ENCODE measurements at regions not wholly inside any gene's neighbourhood (a gene's known extent, or its start where the extent isn't known, plus 50 kb on each side); places are given as distances from the start of the nearest gene placed in this dataset.

GRCh38 chr4:127097061-127097460, 535.7 kb upstream of the INTU start:
- Histone ChIP-seq H3K4me3 (ENCODE audit: low read length) (no peak overlapping the region), H3K9me3 (ENCODE audit: control insufficient read depth, low read length) (peaks cover 4% of the 10 kb centered on the region), H3K36me3 (ENCODE audit: control insufficient read depth, insufficient read depth, low read length, severe bottlenecking) (no peaks in the 10 kb centered on the region), H3K4me1 (ENCODE audit: control insufficient read depth, insufficient read depth, low read length) (no peaks in the 10 kb centered on the region), H3K27me3 (replicated peaks; ENCODE audit: control insufficient read depth, insufficient read depth, low read length) (no peaks in the 10 kb centered on the region), H3K9ac (ENCODE audit: low read length) (no peak overlapping the region)
- peak; percentile 17 for DNase-seq (ENCODE audit: low read depth)

GRCh38 chr4:127102361-127102760, 530.4 kb upstream of the INTU start:
- no peaks in the 10 kb centered on the region for H3K36me3 ChIP-seq (ENCODE audit: control insufficient read depth, insufficient read depth, low read length, severe bottlenecking)
- H3K9me3 ChIP-seq (ENCODE audit: control insufficient read depth, low read length) = peaks cover 9% of the 10 kb centered on the region
- H3K4me3 ChIP-seq (ENCODE audit: low read length) = no peak overlapping the region
- H3K9ac ChIP-seq (ENCODE audit: low read length) = no peak overlapping the region
- H3K27me3 ChIP-seq (replicated peaks; ENCODE audit: control insufficient read depth, insufficient read depth, low read length) = no peaks in the 10 kb centered on the region
- no peak for DNase-seq (ENCODE audit: low read depth)
- no peaks in the 10 kb centered on the region for H3K4me1 ChIP-seq (ENCODE audit: control insufficient read depth, insufficient read depth, low read length)

GRCh38 chr4:127103681-127104115, 529.1 kb upstream of the INTU start:
- DNase-seq (ENCODE audit: low read depth) = no peak
- H3K4me3 ChIP-seq (ENCODE audit: low read length) = no peak overlapping the region
- H3K36me3 ChIP-seq (ENCODE audit: control insufficient read depth, insufficient read depth, low read length, severe bottlenecking) = no peaks in the 10 kb centered on the region
- H3K9ac ChIP-seq (ENCODE audit: low read length) = no peak overlapping the region
- peaks cover 23% of the 10 kb centered on the region for H3K9me3 ChIP-seq (ENCODE audit: control insufficient read depth, low read length)
- H3K27me3 ChIP-seq (replicated peaks; ENCODE audit: control insufficient read depth, insufficient read depth, low read length) = no peaks in the 10 kb centered on the region
- H3K4me1 ChIP-seq (ENCODE audit: control insufficient read depth, insufficient read depth, low read length) = no peaks in the 10 kb centered on the region

GRCh38 chr4:127113844-127114362, 518.9 kb upstream of the INTU start:
- no peaks in the 10 kb centered on the region for H3K27me3 ChIP-seq (replicated peaks; ENCODE audit: control insufficient read depth, insufficient read depth, low read length)
- no peak for DNase-seq (ENCODE audit: low read depth)
- peaks cover 21% of the 10 kb centered on the region for H3K9me3 ChIP-seq (ENCODE audit: control insufficient read depth, low read length)
- no peak overlapping the region for H3K9ac ChIP-seq (ENCODE audit: low read length)
- no peaks in the 10 kb centered on the region for H3K36me3 ChIP-seq (ENCODE audit: control insufficient read depth, insufficient read depth, low read length, severe bottlenecking)
- H3K4me3 ChIP-seq (ENCODE audit: low read length) = no peak overlapping the region
- H3K4me1 ChIP-seq (ENCODE audit: control insufficient read depth, insufficient read depth, low read length) = no peaks in the 10 kb centered on the region

GRCh38 chr4:127118681-127119080, 514.1 kb upstream of the INTU start:
- no peaks in the 10 kb centered on the region for H3K36me3 ChIP-seq (ENCODE audit: control insufficient read depth, insufficient read depth, low read length, severe bottlenecking)
- H3K27me3 ChIP-seq (replicated peaks; ENCODE audit: control insufficient read depth, insufficient read depth, low read length) = no peaks in the 10 kb centered on the region
- no peak overlapping the region for H3K9ac ChIP-seq (ENCODE audit: low read length)
- DNase-seq (ENCODE audit: low read depth) = no peak
- H3K4me3 ChIP-seq (ENCODE audit: low read length) = no peak overlapping the region
- no peaks in the 10 kb centered on the region for H3K9me3 ChIP-seq (ENCODE audit: control insufficient read depth, low read length)
- H3K4me1 ChIP-seq (ENCODE audit: control insufficient read depth, insufficient read depth, low read length) = no peaks in the 10 kb centered on the region

GRCh38 chr4:127120441-127121090, 512.2 kb upstream of the INTU start:
- Histone ChIP-seq H3K4me1 (ENCODE audit: control insufficient read depth, insufficient read depth, low read length) (no peaks in the 10 kb centered on the region), H3K9ac (ENCODE audit: low read length) (no peak overlapping the region), H3K36me3 (ENCODE audit: control insufficient read depth, insufficient read depth, low read length, severe bottlenecking) (no peaks in the 10 kb centered on the region), H3K27me3 (replicated peaks; ENCODE audit: control insufficient read depth, insufficient read depth, low read length) (no peaks in the 10 kb centered on the region), H3K4me3 (ENCODE audit: low read length) (no peak overlapping the region), H3K9me3 (ENCODE audit: control insufficient read depth, low read length) (no peaks in the 10 kb centered on the region)
- DNase-seq (ENCODE audit: low read depth) = no peak

GRCh38 chr4:127124919-127125318, 507.8 kb upstream of the INTU start:
- peaks cover 4% of the 10 kb centered on the region for H3K4me1 ChIP-seq (ENCODE audit: control insufficient read depth, insufficient read depth, low read length)
- peak; percentile 47 for DNase-seq (ENCODE audit: low read depth)
- H3K4me3 ChIP-seq (ENCODE audit: low read length) = no peak overlapping the region

GRCh38 chr4:127126718-127127117, 506.0 kb upstream of the INTU start:
- DNase-seq (ENCODE audit: low read depth) = no peak
- no peaks in the 10 kb centered on the region for H3K36me3 ChIP-seq (ENCODE audit: control insufficient read depth, insufficient read depth, low read length, severe bottlenecking)
- H3K9me3 ChIP-seq (ENCODE audit: control insufficient read depth, low read length) = no peaks in the 10 kb centered on the region
- H3K9ac ChIP-seq (ENCODE audit: low read length) = no peak overlapping the region
- H3K4me3 ChIP-seq (ENCODE audit: low read length) = no peak overlapping the region
- no peaks in the 10 kb centered on the region for H3K27me3 ChIP-seq (replicated peaks; ENCODE audit: control insufficient read depth, insufficient read depth, low read length)
- H3K4me1 ChIP-seq (ENCODE audit: control insufficient read depth, insufficient read depth, low read length) = peaks cover 4% of the 10 kb centered on the region

More at GRCh38 chr4:127124919-127125318, 507.8 kb upstream of the INTU start:
- Histone ChIP-seq H3K9ac (ENCODE audit: low read length) (no peak overlapping the region), H3K36me3 (ENCODE audit: control insufficient read depth, insufficient read depth, low read length, severe bottlenecking) (no peaks in the 10 kb centered on the region), H3K9me3 (ENCODE audit: control insufficient read depth, low read length) (no peaks in the 10 kb centered on the region), H3K27me3 (replicated peaks; ENCODE audit: control insufficient read depth, insufficient read depth, low read length) (no peaks in the 10 kb centered on the region)

GRCh38 chr4:127131527-127131926, 501.2 kb upstream of the INTU start:
- Histone ChIP-seq H3K4me3 (ENCODE audit: low read length) (no peak overlapping the region), H3K9me3 (ENCODE audit: control insufficient read depth, low read length) (no peaks in the 10 kb centered on the region), H3K4me1 (ENCODE audit: control insufficient read depth, insufficient read depth, low read length) (peaks cover 4% of the 10 kb centered on the region), H3K36me3 (ENCODE audit: control insufficient read depth, insufficient read depth, low read length, severe bottlenecking) (no peaks in the 10 kb centered on the region), H3K27me3 (replicated peaks; ENCODE audit: control insufficient read depth, insufficient read depth, low read length) (no peaks in the 10 kb centered on the region), H3K9ac (ENCODE audit: low read length) (no peak overlapping the region)
- no peak for DNase-seq (ENCODE audit: low read depth)

GRCh38 chr4:127134490-127134889, 498.3 kb upstream of the INTU start:
- Histone ChIP-seq H3K4me3 (ENCODE audit: low read length) (no peak overlapping the region), H3K9me3 (ENCODE audit: control insufficient read depth, low read length) (no peaks in the 10 kb centered on the region), H3K36me3 (ENCODE audit: control insufficient read depth, insufficient read depth, low read length, severe bottlenecking) (no peaks in the 10 kb centered on the region), H3K27me3 (replicated peaks; ENCODE audit: control insufficient read depth, insufficient read depth, low read length) (no peaks in the 10 kb centered on the region), H3K4me1 (ENCODE audit: control insufficient read depth, insufficient read depth, low read length) (peaks cover 11% of the 10 kb centered on the region), H3K9ac (ENCODE audit: low read length) (no peak overlapping the region)
- no peak for DNase-seq (ENCODE audit: low read depth)

- Histone ChIP-seq H3K9ac (ENCODE audit: low read length) (peak overlapping the region; percentile 18), H3K9me3 (ENCODE audit: control insufficient read depth, low read length) (no peaks in the 10 kb centered on the region), H3K4me1 (ENCODE audit: control insufficient read depth, insufficient read depth, low read length) (peaks cover 37% of the 10 kb centered on the region), H3K4me3 (ENCODE audit: low read length) (no peak overlapping the region), H3K27me3 (replicated peaks; ENCODE audit: control insufficient read depth, insufficient read depth, low read length) (no peaks in the 10 kb centered on the region), H3K36me3 (ENCODE audit: control insufficient read depth, insufficient read depth, low read length, severe bottlenecking) (no peaks in the 10 kb centered on the region)
- DNase-seq (ENCODE audit: low read depth) = peak; percentile 79
These were observed 494.2 kb upstream of the INTU start for GRCh38 chr4:127138586-127138985.

Measured in adipocyte (in vitro differentiated cells).